ENCODE measurements at regions not wholly inside any gene's neighbourhood (a gene's known extent, or its start where the extent isn't known, plus 50 kb on each side); places are given as distances from the start of the nearest gene placed in this dataset.
"Not testable (repeated sequence)": the region's sequence is repeated elsewhere in the genome, so short reads cannot be mapped to it uniquely, and the experiment has no call there.

GRCh38 chr1:148679050-148679786, 69.4 kb upstream of the NUDT4B start:
- peak; percentile 0 for DNase-seq (ENCODE audit: low read depth)

- not testable (repeated sequence) for DNase-seq (ENCODE audit: low read depth)
Observed at GRCh38 chr1:148679787-148680326, 68.7 kb upstream of the NUDT4B start.

GRCh38 chr1:148686735-148687134, 61.8 kb upstream of the NUDT4B start:
- DNase-seq (ENCODE audit: low read depth): not testable (repeated sequence)

GRCh38 chr1:148687376-148687775, 61.2 kb upstream of the NUDT4B start:
- DNase-seq (ENCODE audit: low read depth): not testable (repeated sequence)
